Effector memory CD4-positive, alpha-beta T cell (primary cell): ENCODE measurements at regions not wholly inside any gene's neighbourhood (a gene's known extent, or its start where the extent isn't known, plus 50 kb on each side); places are given as distances from the start of the nearest gene placed in this dataset.

Source experiments
- DNase-seq, 3 donors: peaks; one replicate each; pipeline ENCODE4 v3.0.0-alpha.2; 2020
- H3K27ac ChIP-seq: 2 replicates; pipeline ENCODE4 v1.7.0; 2013; ENCODE audit warnings: mild to moderate bottlenecking, low read length, moderate library complexity; ENCODE audit not compliant: insufficient read depth, poor library complexity, severe bottlenecking
- H3K27me3 ChIP-seq: replicated peaks from 2 replicates; pipeline ENCODE4 v1.7.0; 2013; ENCODE audit warnings: mild to moderate bottlenecking, low read length; ENCODE audit not compliant: insufficient read depth, control insufficient read depth, poor library complexity, severe bottlenecking
- H3K36me3 ChIP-seq: 2 replicates; pipeline ENCODE4 v1.7.0; 2013; ENCODE audit warnings: mild to moderate bottlenecking, low read length, moderate library complexity; ENCODE audit not compliant: control insufficient read depth, insufficient read depth
- H3K4me1 ChIP-seq: 2 replicates; pipeline ENCODE4 v1.7.0; 2013; ENCODE audit warnings: low read length, mild to moderate bottlenecking; ENCODE audit not compliant: control insufficient read depth, insufficient read depth, poor library complexity, severe bottlenecking
- H3K4me3 ChIP-seq: 2 replicates; pipeline ENCODE4 v1.7.0; 2013; ENCODE audit warnings: low read length, low read depth, mild to moderate bottlenecking; ENCODE audit not compliant: insufficient read depth, poor library complexity, severe bottlenecking
- H3K9me3 ChIP-seq: 2 replicates; pipeline ENCODE4 v1.7.0; 2013; ENCODE audit warnings: mild to moderate bottlenecking, low read length, moderate library complexity; ENCODE audit not compliant: control insufficient read depth

DNA sequence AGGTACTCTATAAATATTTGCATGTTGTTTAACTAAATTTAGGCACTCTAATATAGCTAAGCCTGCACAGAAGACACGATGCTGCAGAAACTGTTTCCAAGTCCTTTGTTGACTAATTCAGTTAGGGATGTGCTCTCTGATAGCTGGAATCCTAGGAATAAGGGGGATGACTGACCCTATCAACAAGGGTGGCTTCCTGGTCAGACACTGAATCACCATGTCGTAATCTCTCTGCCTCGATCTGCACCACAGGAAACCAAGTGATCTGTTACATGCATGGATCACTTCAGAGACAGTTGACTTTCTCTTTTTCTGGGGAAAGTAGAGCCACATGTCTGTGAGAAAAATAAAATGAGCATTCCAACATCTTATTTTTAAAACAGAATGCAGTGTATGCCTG is 169.1 kb downstream of the GUCY2F start:
- Histone ChIP-seq H3K27me3 (no peaks in the 10 kb centered on the region), H3K4me1 (no peaks in the 10 kb centered on the region), H3K9me3 (no peaks in the 10 kb centered on the region), H3K4me3 (no peak overlapping the region), H3K36me3 (no peaks in the 10 kb centered on the region), H3K27ac (no peak overlapping the region)
- no peak for DNase-seq

DNA sequence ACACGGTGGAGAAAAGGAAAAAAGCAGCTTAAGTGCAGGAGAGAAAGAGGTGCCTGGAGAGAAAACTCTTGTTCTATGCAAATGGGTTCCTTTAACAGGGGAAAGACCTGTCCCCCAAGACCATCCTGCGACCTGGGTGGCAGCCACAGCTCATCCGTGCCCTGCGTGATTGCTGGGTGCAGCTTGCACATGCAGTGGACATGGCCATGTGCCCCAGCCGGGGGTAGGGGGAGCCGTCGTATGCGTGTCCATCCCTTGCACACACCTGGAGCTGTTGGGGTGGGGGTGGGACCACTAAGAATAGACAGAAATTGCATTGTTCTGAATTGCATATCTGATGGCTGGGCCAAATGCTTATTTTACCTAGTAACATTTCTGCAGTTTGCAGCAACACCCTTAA is 171.9 kb downstream of the GUCY2F start:
- no peak overlapping the region for H3K4me3 ChIP-seq
- no peak overlapping the region for H3K27ac ChIP-seq
- no peak for DNase-seq
- no peaks in the 10 kb centered on the region for H3K27me3 ChIP-seq
- H3K36me3 ChIP-seq, result no peaks in the 10 kb centered on the region
- H3K9me3 ChIP-seq, result no peaks in the 10 kb centered on the region
- no peaks in the 10 kb centered on the region for H3K4me1 ChIP-seq

DNA sequence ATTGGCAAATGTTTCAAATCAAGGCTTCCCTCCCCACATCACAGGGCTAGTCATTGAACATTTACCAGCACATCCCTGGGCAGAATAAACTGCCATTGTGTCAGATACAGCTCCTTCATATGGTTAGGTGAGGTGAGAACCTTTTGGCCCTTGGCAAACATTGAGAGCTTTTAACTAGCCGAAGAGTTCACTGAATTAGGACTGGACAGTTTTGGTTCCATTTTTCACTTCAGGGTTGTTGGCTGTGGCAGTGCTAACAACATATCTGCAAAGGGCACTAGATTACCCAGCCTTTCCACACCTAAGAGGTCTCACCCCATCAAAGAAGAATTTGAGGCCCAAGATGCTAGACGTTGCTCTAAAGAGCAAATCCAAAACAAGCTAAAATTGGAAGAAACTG is 180.7 kb downstream of the GUCY2F start:
- H3K4me1 ChIP-seq, result no peaks in the 10 kb centered on the region
- no peaks in the 10 kb centered on the region for H3K9me3 ChIP-seq
- H3K27ac ChIP-seq, result no peak overlapping the region
- no peaks in the 10 kb centered on the region for H3K36me3 ChIP-seq
- H3K4me3 ChIP-seq, result no peak overlapping the region
- H3K27me3 ChIP-seq, result no peaks in the 10 kb centered on the region
- DNase-seq, result no peak

DNA sequence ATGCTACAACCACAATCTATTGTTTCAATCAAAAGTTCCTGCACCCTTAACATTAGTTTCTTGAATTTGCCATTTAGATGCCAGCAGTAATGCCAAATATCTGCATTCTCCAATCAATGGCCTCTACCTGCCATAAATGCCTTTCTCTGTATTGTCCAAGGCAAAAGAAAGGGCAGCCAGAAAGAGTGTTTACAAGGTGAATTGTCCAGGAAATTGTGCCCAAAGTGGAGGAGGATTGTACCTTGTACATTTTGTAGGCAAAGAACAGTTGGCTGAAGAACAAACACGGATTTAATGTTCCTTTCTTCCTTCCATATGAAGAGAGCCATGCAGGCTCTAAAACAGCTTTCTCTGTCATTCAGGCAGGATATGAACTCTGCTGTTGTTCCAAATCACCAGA is 181.5 kb downstream of the GUCY2F start:
- no peak overlapping the region for H3K27ac ChIP-seq
- H3K4me3 ChIP-seq, result no peak overlapping the region
- no peaks in the 10 kb centered on the region for H3K36me3 ChIP-seq
- no peaks in the 10 kb centered on the region for H3K4me1 ChIP-seq
- DNase-seq, result no peak
- no peaks in the 10 kb centered on the region for H3K27me3 ChIP-seq
- H3K9me3 ChIP-seq, result no peaks in the 10 kb centered on the region

DNA sequence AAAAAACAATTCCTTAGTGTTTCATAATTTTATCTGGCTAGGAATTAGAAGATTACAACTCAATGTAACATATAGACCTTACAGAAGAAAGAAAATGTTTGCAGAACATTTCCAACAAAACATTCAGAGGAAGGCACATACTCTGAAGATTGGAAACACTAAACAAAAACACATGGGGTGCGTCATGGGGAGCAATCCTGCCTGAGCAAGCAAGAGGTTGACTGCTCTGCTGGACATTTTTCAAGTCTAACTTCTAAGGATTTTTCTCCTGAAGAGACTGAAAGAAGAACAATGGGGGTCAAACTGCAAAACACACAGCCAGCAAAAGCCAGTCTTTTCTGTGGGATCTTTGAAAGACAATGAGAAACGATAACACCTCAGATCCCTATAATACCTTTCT is 182.8 kb downstream of the GUCY2F start:
- Histone ChIP-seq H3K4me3 (no peak overlapping the region), H3K9me3 (no peaks in the 10 kb centered on the region), H3K4me1 (no peaks in the 10 kb centered on the region), H3K27ac (no peak overlapping the region), H3K36me3 (no peaks in the 10 kb centered on the region), H3K27me3 (no peaks in the 10 kb centered on the region)
- no peak for DNase-seq

DNA sequence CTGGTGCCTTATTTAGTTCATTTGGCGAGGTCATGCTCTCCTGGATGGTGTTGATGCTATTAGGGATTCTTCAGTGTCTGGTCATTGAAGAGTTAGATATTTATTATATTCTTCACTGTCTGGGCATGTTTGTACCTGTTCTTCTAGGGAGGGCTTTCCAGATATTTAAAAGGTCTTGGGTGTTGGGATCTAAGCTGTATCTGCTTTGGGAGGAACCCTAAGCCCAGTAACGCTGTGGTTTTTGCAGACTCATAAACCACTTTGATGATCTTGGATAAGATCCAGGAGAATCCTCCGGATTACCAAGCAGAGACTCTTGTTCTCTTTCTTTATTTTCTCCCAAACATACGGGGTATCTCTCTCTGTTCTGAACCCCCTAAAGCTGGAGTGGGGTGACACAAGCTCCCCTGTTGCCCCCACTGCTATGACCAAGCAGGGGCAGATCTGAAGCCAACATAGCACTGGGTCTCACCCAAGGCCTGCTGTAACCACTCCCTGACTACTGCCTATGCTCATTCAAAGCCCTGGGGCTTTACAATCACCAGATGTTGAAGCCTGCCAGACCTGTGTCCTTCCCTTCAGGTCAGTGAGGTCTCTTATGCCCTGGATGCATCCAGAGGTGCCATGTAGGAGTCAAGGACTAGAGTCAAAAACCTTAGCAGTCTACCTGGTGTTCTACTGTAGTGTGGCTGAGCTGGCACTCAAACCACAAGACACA is 187.6 kb downstream of the GUCY2F start:
- Histone ChIP-seq H3K27me3 (no peaks in the 10 kb centered on the region), H3K27ac (no peak overlapping the region), H3K9me3 (no peaks in the 10 kb centered on the region), H3K36me3 (no peaks in the 10 kb centered on the region), H3K4me3 (no peak overlapping the region), H3K4me1 (no peaks in the 10 kb centered on the region)
- DNase-seq, result no peak

DNA sequence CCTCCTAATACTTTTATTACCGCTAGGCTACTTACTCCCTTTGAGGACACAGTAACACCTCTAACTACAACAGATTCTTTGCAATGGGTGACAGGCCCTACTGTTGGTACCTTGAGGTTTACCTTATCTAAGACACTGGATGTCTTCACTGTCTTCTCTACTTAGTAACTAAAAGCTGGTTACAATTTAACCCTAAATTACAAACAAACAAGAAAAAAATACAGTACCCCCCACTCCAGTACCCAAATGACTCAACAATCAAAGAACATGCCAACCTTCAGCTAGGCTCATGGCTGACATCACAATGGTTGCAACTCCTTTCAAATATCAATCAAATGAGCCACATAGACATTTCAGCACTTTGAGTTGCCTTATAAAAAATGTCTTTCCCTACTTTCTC is 198.0 kb downstream of the GUCY2F start:
- no peaks in the 10 kb centered on the region for H3K27me3 ChIP-seq
- H3K36me3 ChIP-seq, result no peaks in the 10 kb centered on the region
- H3K9me3 ChIP-seq, result no peaks in the 10 kb centered on the region
- H3K4me3 ChIP-seq, result no peak overlapping the region
- H3K27ac ChIP-seq, result no peak overlapping the region
- H3K4me1 ChIP-seq, result no peaks in the 10 kb centered on the region
- DNase-seq, result no peak

DNA sequence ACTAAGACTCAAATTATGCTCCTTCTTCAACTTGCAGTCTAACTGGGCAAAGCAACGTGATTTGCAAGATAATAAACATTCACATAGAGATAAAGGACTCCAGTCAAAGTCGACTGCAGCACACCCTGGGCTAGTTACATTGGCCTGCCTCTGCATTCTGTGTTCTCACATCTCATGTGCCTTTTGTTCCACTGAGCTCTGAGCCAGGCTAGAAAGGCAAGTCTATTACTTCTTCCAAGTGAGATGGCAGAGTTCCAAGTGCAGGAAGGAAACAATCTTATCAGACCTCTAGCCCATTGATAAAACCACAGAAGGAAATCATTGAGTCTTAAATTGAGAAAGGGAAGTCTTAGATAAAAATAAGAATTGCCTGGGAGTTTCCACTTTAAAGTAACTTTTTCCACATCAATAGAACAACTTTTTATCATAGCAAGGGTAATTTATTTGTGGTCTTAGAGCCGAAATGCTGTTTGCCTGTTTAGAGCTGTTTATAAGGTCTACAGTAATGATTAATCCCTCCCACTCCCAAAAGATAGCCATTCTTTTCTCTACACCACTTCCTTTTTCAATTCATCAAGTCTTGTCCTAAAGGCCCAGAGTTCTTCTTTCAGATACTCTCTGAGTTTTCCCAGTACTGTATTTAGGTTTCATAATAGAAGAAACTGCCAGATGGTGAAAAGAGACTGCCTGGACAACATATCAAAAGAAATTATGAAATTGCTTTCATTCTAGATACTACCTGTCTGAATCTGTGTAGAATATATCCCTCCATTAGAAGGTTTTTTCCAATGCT is 200.2 kb downstream of the GUCY2F start:
- Histone ChIP-seq H3K36me3 (no peaks in the 10 kb centered on the region), H3K27me3 (no peaks in the 10 kb centered on the region), H3K4me3 (no peak overlapping the region), H3K27ac (no peak overlapping the region), H3K4me1 (no peaks in the 10 kb centered on the region), H3K9me3 (no peaks in the 10 kb centered on the region)
- DNase-seq, result no peak

DNA sequence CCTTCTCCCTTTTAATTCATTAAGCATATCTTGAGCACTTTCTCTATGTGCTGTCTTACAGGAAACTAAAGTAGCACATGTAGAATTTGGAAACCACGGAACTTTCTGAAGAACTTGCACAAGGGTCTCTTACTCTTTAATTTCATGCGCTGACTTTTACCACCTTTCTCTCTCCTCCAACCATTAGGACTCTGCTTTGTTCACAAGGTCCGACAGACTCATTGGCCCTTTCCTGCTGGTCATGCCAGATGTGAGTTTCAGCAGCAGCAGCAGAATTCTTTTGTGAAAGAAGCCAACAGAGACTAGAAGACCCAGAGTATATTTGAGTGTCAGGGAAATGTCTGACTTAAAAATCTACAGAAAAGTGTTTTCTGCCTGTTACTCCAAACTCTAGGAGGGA is 207.1 kb downstream of the GUCY2F start:
- DNase-seq, result no peak
- Histone ChIP-seq H3K9me3 (no peaks in the 10 kb centered on the region), H3K4me1 (no peaks in the 10 kb centered on the region), H3K36me3 (no peaks in the 10 kb centered on the region), H3K4me3 (no peak overlapping the region), H3K27me3 (no peaks in the 10 kb centered on the region), H3K27ac (no peak overlapping the region)
